Lower leg skin (tissue), 4 donors: ENCODE measurements at regions not wholly inside any gene's neighbourhood (a gene's known extent, or its start where the extent isn't known, plus 50 kb on each side); places are given as distances from the start of the nearest gene placed in this dataset.

Source experiments
- DNase-seq, 2 donors: peaks; one replicate each; pipeline ENCODE4 v3.0.0-alpha.2; 2019; ENCODE audit warnings: low spot score in 2 of 2
- H3K4me3 ChIP-seq: fragments of 200-600 bp; sonication (generic); 2 replicates; pipeline ENCODE4 v1.5.1; 2017; ENCODE audit warnings: mild to moderate bottlenecking, low read depth; ENCODE audit not compliant: poor library complexity, severe bottlenecking
- CTCF ChIP-seq, 3 donors: fragments of 450-650 bp; IDR thresholded peaks; one replicate each; pipeline ENCODE4 v1.5.1; 2016; ENCODE audit warnings: antibody characterized with exemption in 3 of 3, mild to moderate bottlenecking in 3 of 3, moderate library complexity in 2 of 3
- POLR2A ChIP-seq, 2 donors: fragments of 450-650 bp; IDR thresholded peaks; one replicate each; pipeline ENCODE4 v1.6.1; 2016 to 2017; ENCODE audit warnings: antibody characterized with exemption in 2 of 2, mild to moderate bottlenecking in 1 of 2, moderate library complexity in 1 of 2
- WGBS, 2 donors: methylation state at CpG; one replicate each; pipeline ENCODE4 v1.1.5; 2018; 5-methylcytosine and 5-hydroxymethylcytosine counted together
- intact Hi-C: fragments of 100-400 bp; cut with DNase I; formaldehyde crosslinking; loops from one replicate; pipeline ENCODE4 v1.15.0; 2023; ENCODE audit warnings: low total_unique reads

- no peak for DNase-seq
- intact Hi-C loops = no loop called here
- 100% methylated on average over 1 of the region's 1 CpG for WGBS, 2 donors
- no peak for TF ChIP-seq CTCF (IDR thresholded peaks at IDR 0.05)
- no peak for TF ChIP-seq POLR2A (IDR thresholded peaks at IDR 0.05)
- no peak overlapping the region for H3K4me3 ChIP-seq
Measured at GRCh38 chr4:124055336-124055735, 657.2 kb downstream of the ANKRD50 start.

- intact Hi-C loops = no loop called here
- TF ChIP-seq CTCF (IDR thresholded peaks at IDR 0.05) = no peak
- TF ChIP-seq POLR2A (IDR thresholded peaks at IDR 0.05) = no peak
- no peak overlapping the region for H3K4me3 ChIP-seq
- DNase-seq = no peak
Measured at GRCh38 chr4:124055896-124056295, 656.6 kb downstream of the ANKRD50 start.

GRCh38 chr4:124060261-124060918 is 652.1 kb downstream of the ANKRD50 start:
- no peak overlapping the region for H3K4me3 ChIP-seq
- TF ChIP-seq CTCF (IDR thresholded peaks at IDR 0.05) = no peak
- no peak for TF ChIP-seq POLR2A (IDR thresholded peaks at IDR 0.05)
- WGBS, 2 donors = 11 to 21% methylated on average over 2 of the region's 2 CpGs
- DNase-seq = peak; percentile 85 to 86
- intact Hi-C loops = no loop called here

- DNase-seq = no peak
- intact Hi-C loops = no loop called here
- no peak overlapping the region for H3K4me3 ChIP-seq
Measured at GRCh38 chr4:124061413-124061812, 651.1 kb downstream of the ANKRD50 start.

GRCh38 chr4:124065422-124065821 is 647.1 kb downstream of the ANKRD50 start:
- no peak overlapping the region for H3K4me3 ChIP-seq
- DNase-seq = no peak
- intact Hi-C loops = no loop called here
- TF ChIP-seq CTCF (IDR thresholded peaks at IDR 0.05) (no peak), POLR2A (IDR thresholded peaks at IDR 0.05) (no peak)

More at GRCh38 chr4:124061413-124061812, 651.1 kb downstream of the ANKRD50 start:
- TF ChIP-seq CTCF (IDR thresholded peaks at IDR 0.05) (no peak), POLR2A (IDR thresholded peaks at IDR 0.05) (no peak)

GRCh38 chr4:124065936-124066335 is 646.6 kb downstream of the ANKRD50 start:
- WGBS, 2 donors = 86 to 88% methylated on average over 4 of the region's 4 CpGs
- DNase-seq = no peak
- intact Hi-C loops = no loop called here
- H3K4me3 ChIP-seq = no peak overlapping the region
- no peak for TF ChIP-seq CTCF (IDR thresholded peaks at IDR 0.05)
- TF ChIP-seq POLR2A (IDR thresholded peaks at IDR 0.05) = no peak
